ENCODE measurements at regions not wholly inside any gene's neighbourhood (a gene's known extent, or its start where the extent isn't known, plus 50 kb on each side); places are given as distances from the start of the nearest gene placed in this dataset.
"Not testable (repeated sequence)": the region's sequence is repeated elsewhere in the genome, so short reads cannot be mapped to it uniquely, and the experiment has no call there.

- no peak for DNase-seq
Measured at GRCh38 chr5:174970502-174970901, 246.1 kb downstream of the MSX2 start.

GRCh38 chr5:174953871-174954270, 229.5 kb downstream of the MSX2 start:
- no peak for DNase-seq

- DNase-seq: peak; percentile 14
Measured at GRCh38 chr5:174951151-174951780, 226.9 kb downstream of the MSX2 start.

- no peak for DNase-seq
Measured at GRCh38 chr5:174947548-174947947, 223.2 kb downstream of the MSX2 start.

- no peak for DNase-seq
Measured at GRCh38 chr5:174945853-174946252, 221.5 kb downstream of the MSX2 start.

- DNase-seq: no peak
Measured at GRCh38 chr5:174943785-174944184, 219.4 kb downstream of the MSX2 start.

GRCh38 chr5:174943002-174943401, 218.6 kb downstream of the MSX2 start:
- not testable (repeated sequence) for DNase-seq

GRCh38 chr5:174937201-174938123, 213.1 kb downstream of the MSX2 start:
- no peak for DNase-seq

GRCh38 chr5:174935854-174936474, 211.6 kb downstream of the MSX2 start:
- no peak for DNase-seq

GRCh38 chr5:174931033-174931432, 206.7 kb downstream of the MSX2 start:
- DNase-seq: not testable (repeated sequence)

- no peak for DNase-seq
Measured at GRCh38 chr5:174925586-174925985, 201.2 kb downstream of the MSX2 start.

- no peak for DNase-seq
Measured at GRCh38 chr5:174922955-174923354, 198.6 kb downstream of the MSX2 start.

- DNase-seq: no peak
Measured at GRCh38 chr5:174920906-174921550, 196.6 kb downstream of the MSX2 start.

GRCh38 chr5:174919351-174919750, 195.0 kb downstream of the MSX2 start:
- DNase-seq: no peak

- no peak for DNase-seq
Measured at GRCh38 chr5:174918655-174919054, 194.3 kb downstream of the MSX2 start.

GRCh38 chr5:174917976-174918554, 193.7 kb downstream of the MSX2 start:
- DNase-seq: no peak

- not testable (repeated sequence) for DNase-seq
Measured at GRCh38 chr5:174917435-174917834, 193.1 kb downstream of the MSX2 start.

- DNase-seq: not testable (repeated sequence)
Measured at GRCh38 chr5:174916924-174917323, 192.5 kb downstream of the MSX2 start.

GRCh38 chr5:174916227-174916626, 191.8 kb downstream of the MSX2 start:
- no peak for DNase-seq

- DNase-seq: no peak
Measured at GRCh38 chr5:174911118-174911517, 186.7 kb downstream of the MSX2 start.

GRCh38 chr5:174910245-174910737, 185.9 kb downstream of the MSX2 start:
- DNase-seq: peak; percentile 16

GRCh38 chr5:174903172-174903732, 178.9 kb downstream of the MSX2 start:
- DNase-seq: no peak
